Mesodermal cell (in vitro differentiated cells): ENCODE measurements at regions not wholly inside any gene's neighbourhood (a gene's known extent, or its start where the extent isn't known, plus 50 kb on each side); places are given as distances from the start of the nearest gene placed in this dataset.

Experiments used
- H3K27ac ChIP-seq: 2 replicates; pipeline ENCODE4 v1.7.0; 2013; ENCODE audit warnings: mild to moderate bottlenecking, low read depth, low read length, moderate library complexity; ENCODE audit not compliant: severe bottlenecking
- H3K36me3 ChIP-seq: 2 replicates; pipeline ENCODE4 v1.7.1; 2013; ENCODE audit warnings: mild to moderate bottlenecking, low read length, moderate library complexity; ENCODE audit not compliant: control insufficient read depth, insufficient read depth
- H3K4me1 ChIP-seq: one replicate; pipeline ENCODE4 v1.7.1; 2013; ENCODE audit warnings: mild to moderate bottlenecking, low read length; ENCODE audit not compliant: insufficient read depth, control insufficient read depth, poor library complexity, severe bottlenecking
- H3K4me3 ChIP-seq: 2 replicates; pipeline ENCODE4 v1.7.0; 2013; ENCODE audit warnings: low read length, control low read depth, mild to moderate bottlenecking; ENCODE audit not compliant: insufficient read depth, poor library complexity, severe bottlenecking; ENCODE audit errors: extremely low read depth
- H3K9me3 ChIP-seq: 2 replicates; pipeline ENCODE4 v1.7.1; 2013; ENCODE audit warnings: mild to moderate bottlenecking, low read length, moderate library complexity; ENCODE audit not compliant: control insufficient read depth
- WGBS, 2 experiments: methylation state at CpG; one replicate each; pipeline ENCODE4 v1.1.5; 2013; ENCODE audit warnings: missing lambda C conversion rate in 2 of 2; ENCODE audit not compliant: insufficient coverage in 2 of 2; 5-methylcytosine and 5-hydroxymethylcytosine counted together

DNA sequence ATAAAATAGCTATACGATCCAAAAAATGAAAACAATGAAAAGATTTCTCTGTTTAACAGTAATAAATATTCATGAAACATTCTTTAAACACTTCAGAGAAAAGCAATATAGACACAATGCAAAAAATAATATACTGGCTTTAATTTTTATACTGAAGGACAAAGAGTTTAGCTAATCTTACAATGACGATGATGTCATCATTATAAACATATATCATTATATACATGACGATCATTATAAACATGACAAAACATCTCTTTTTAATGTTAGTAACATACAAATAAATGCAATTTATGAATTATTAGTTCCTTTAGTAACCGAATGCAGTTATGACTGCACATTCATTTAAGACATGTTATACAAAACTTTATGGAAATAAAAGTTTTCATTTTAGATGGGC is 1434.6 kb downstream of the PCDH18 start:
- no peaks in the 10 kb centered on the region for H3K36me3 ChIP-seq
- H3K27ac ChIP-seq: no peak overlapping the region
- H3K9me3 ChIP-seq: no peaks in the 10 kb centered on the region
- no peak overlapping the region for H3K4me3 ChIP-seq
- WGBS, 2 experiments: no CpG with 5 or more reads among the region's 4 CpGs
- H3K4me1 ChIP-seq: no peaks in the 10 kb centered on the region

DNA sequence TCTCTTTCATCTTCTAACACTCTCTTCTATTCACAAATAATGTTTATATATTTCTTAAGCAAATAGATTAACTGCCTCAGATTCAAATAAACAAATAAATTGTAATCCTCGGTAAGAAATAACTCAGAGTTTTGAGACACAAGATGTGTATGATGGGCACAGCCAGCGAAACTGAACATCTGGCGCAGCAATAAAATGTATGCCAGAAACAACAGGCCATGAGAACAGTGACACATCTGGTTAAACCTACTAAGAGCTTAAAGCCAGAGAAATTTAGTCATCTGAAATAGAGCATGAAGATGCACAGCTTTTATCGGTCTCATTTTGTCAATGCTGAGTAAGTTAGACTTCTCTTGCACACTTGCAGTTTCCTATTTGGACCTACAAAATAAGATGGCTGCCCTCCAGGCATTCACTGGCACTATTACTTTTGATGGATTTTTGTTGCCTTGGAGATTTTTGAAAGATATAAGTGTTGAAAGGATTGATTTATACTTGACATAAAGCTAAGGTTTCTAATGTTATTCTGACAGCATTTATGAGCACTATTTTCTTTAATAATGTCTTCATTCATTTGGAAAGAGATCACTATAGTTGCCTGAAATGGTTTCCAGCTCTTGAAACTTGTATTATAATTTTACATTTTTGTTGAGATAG is 1444.0 kb downstream of the PCDH18 start:
- 78 to 83% methylated on average over 3 to 4 of the region's 4 CpGs for WGBS, 2 experiments
- Histone ChIP-seq H3K9me3 (no peaks in the 10 kb centered on the region), H3K36me3 (no peaks in the 10 kb centered on the region), H3K4me1 (no peaks in the 10 kb centered on the region), H3K4me3 (no peak overlapping the region), H3K27ac (no peak overlapping the region)

DNA sequence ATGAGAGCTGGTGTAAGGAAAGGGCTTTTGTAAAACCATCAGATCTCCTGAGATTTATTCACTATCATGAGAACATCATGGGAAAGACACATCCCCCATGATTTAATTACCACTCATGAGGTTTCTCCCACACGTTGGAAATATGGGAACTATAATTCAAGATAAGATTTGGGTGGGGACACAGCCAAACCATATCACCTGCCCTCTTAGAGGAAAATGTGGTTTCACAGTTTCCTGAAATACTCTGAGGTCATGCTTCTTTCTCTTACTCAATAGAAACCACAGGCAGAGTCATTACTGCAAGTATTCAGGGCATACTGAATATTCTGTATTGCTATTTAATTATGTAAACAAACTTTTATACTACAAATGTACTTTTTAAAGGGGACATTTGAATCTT is 1453.3 kb downstream of the PCDH18 start:
- Histone ChIP-seq H3K9me3 (no peaks in the 10 kb centered on the region), H3K4me1 (no peaks in the 10 kb centered on the region), H3K36me3 (no peaks in the 10 kb centered on the region), H3K27ac (no peak overlapping the region), H3K4me3 (no peak overlapping the region)
- WGBS, 2 experiments: no CpG with 5 or more reads among the region's 1 CpG

DNA sequence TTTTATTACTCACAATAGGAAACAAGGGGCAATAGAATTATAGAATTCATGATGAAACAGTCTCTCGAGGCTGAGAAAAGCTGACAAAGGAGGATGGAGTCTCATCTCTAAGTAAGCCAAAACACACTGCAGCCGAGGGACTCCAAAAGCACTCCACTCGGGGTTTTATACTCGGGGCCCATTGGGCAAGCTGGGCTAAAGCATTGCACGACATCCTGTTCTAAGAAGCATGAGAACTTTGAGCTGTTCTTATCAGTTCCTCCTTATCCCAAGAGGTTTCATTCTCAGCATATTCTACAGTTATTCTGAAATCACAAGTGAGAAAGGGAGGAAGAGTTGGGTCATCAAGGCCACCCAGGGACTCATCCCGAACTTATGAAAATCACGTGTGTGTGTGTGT is 1475.5 kb downstream of the PCDH18 start:
- no peak overlapping the region for H3K4me3 ChIP-seq
- H3K4me1 ChIP-seq: no peaks in the 10 kb centered on the region
- no peak overlapping the region for H3K27ac ChIP-seq
- no peaks in the 10 kb centered on the region for H3K9me3 ChIP-seq
- H3K36me3 ChIP-seq: no peaks in the 10 kb centered on the region
- 89 to 93% methylated on average over 3 to 4 of the region's 7 CpGs for WGBS, 2 experiments

DNA sequence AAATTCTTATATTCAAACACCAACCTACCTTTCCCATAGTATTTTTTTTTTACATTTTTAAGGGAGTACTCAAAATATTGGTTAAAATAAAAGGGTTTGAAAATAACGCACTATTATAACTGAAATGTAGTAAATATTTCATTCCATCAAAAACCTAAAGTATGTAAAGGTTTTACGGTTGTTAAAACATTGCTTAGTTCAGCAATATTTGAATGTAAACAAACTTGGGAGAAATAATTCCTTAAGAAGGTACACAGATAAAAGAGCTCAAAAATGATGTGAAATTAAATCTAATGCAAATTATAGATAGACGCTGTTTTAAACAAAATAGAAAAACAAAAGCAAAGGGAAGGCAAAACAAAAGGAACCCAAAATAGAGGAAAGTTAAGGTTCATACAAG is 1476.9 kb downstream of the PCDH18 start:
- Histone ChIP-seq H3K9me3 (no peaks in the 10 kb centered on the region), H3K27ac (no peak overlapping the region), H3K36me3 (no peaks in the 10 kb centered on the region), H3K4me1 (no peaks in the 10 kb centered on the region), H3K4me3 (no peak overlapping the region)
- no CpG with 5 or more reads among the region's 3 CpGs for WGBS, 2 experiments

DNA sequence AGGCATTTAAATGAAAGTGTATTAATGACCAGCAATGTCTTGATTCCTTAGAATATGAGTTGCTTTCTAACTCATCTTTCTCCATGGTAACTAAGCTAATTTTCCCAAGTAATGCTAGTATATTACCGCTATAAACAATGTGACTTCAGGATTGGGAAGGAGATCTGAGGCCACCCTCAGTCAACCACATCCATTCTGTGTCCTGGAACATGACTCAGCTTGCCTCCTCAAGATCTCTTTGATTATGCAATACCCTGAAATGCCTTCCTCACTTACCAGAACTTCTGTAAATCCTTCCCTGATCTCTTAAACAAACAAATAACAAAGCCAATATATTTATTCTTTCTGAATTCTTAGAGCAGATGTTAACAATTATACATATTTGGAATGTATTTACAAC is 1495.5 kb downstream of the PCDH18 start:
- WGBS, 2 experiments: 100% methylated on average over 1 of the region's 1 CpG; no CpG with 5 or more reads in 1 of the 2 experiments
- H3K9me3 ChIP-seq: no peaks in the 10 kb centered on the region
- no peak overlapping the region for H3K27ac ChIP-seq
- H3K36me3 ChIP-seq: no peaks in the 10 kb centered on the region
- H3K4me3 ChIP-seq: no peak overlapping the region
- H3K4me1 ChIP-seq: no peaks in the 10 kb centered on the region

DNA sequence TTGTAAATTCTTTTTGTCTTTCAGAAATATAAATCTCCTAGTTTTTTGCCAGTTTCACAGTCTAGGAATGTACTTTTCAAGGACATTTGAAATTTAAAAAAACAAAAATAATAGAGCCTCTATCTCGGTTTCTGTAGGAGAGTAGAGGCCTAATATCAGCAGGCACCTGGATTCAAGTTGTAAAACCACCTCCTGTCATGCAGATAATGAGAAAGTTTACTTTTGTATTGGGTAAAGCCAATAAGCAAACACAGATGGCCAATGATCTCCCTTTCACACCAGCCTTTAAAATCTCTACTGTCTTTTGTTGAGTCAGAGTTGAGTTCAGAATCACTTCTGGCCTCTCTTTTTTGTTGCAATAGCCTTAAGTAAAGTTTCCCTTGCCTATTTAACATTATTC is 1499.9 kb downstream of the PCDH18 start:
- Histone ChIP-seq H3K4me3 (no peak overlapping the region), H3K36me3 (no peaks in the 10 kb centered on the region), H3K9me3 (no peaks in the 10 kb centered on the region), H3K27ac (no peak overlapping the region), H3K4me1 (no peaks in the 10 kb centered on the region)
- WGBS, 2 experiments: no CpG with 5 or more reads among the region's 1 CpG

DNA sequence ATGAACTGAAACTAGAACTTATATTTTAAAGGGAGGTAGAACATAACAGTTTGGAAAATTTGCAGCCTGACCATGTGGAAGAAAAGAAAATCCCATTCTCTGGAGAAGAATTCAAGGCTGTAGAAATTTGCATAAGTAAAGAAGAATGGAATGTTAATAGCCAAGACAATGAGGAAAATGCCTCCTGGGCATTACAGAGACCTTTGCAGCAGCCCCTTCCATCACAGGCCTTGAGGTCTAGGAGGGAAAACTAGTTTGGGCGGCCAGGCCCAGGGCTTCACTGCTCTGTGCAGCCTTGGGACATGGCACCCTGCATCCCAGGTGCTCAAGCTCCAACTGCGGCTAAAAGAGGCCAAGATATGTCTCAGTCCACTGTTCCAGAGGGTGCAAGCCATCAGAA is 1506.8 kb downstream of the PCDH18 start:
- WGBS, 2 experiments: 33% methylated on average over 1 to 2 of the region's 2 CpGs
- no peak overlapping the region for H3K27ac ChIP-seq
- no peak overlapping the region for H3K4me3 ChIP-seq
- H3K9me3 ChIP-seq: no peaks in the 10 kb centered on the region
- H3K36me3 ChIP-seq: no peaks in the 10 kb centered on the region
- no peaks in the 10 kb centered on the region for H3K4me1 ChIP-seq

DNA sequence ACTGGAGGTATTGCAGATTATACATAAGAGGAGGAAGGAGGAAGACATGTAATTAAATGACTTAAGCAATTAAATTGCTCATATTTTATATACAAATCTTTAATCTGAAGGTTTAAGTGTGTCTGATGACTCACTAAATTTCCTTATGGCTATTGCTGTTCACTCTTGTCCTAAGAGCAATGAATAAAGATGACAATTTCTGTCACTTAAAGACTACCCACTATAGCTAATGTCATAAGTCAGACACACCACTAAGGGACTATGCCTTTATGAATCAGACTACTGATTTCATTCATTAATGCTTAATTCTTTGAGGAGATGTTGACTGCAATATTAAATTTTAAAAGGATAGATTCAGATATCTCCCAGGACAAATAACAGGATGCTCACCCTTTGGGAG is 1514.7 kb downstream of the PCDH18 start:
- H3K4me1 ChIP-seq: no peaks in the 10 kb centered on the region

DNA sequence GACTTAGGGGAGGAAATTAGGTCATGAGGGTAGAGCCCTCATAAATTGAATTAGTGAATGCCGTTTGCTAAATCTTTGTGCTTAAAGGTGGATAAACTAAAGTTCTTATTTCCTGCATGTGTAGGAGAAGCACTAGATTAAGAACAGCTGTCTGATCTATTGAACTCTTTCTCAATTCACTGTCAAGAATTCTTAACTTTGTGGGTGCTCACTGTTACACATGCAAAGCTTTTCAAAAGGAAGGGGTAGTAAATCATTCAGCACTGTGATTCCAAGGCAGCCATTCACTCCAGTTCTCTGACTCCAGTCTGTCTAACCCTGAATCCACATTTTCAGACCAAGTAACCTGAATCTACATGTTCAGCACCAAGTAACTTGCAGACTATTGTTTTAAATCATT is 1520.1 kb downstream of the PCDH18 start:
- 83 to 100% methylated on average over 1 of the region's 1 CpG for WGBS, 2 experiments
- H3K9me3 ChIP-seq: peaks cover 4% of the 10 kb centered on the region
- no peaks in the 10 kb centered on the region for H3K36me3 ChIP-seq
- no peaks in the 10 kb centered on the region for H3K4me1 ChIP-seq
- H3K4me3 ChIP-seq: no peak overlapping the region
- H3K27ac ChIP-seq: no peak overlapping the region

More for the DNA sequence above, 1514.7 kb downstream of the PCDH18 start:
- no peaks in the 10 kb centered on the region for H3K9me3 ChIP-seq
- no peak overlapping the region for H3K4me3 ChIP-seq
- no peaks in the 10 kb centered on the region for H3K36me3 ChIP-seq
- no peak overlapping the region for H3K27ac ChIP-seq

DNA sequence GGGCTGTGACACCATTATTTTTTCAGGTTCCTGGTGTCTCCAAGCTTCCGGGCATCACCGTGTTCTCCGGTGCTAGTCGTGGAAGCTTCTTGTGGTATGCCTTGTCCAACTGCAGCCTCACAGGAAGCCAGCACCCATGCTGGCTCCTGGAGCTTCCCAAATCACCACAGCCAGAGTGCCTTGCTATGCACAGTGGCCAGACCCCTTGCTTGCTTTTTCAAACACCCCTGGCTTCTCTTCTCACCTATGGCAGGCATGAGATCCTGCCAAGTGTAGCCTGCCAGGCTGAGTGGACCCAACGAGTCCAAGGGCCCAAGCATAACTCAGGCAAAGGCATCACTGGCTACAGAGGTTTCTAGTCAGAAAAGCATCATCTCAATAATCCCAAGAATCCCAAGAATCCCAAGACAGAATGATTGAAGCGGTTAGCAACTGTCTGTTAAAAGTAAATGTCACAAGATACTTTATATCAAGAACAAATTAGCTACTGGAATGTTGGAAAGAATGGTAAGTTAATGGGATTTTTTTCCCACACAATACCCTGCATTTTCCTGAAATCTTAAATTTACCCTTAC is 1522.9 kb downstream of the PCDH18 start:
- no peaks in the 10 kb centered on the region for H3K36me3 ChIP-seq
- WGBS, 2 experiments: 92 to 96% methylated on average over 5 of the region's 6 CpGs
- peaks cover 4% of the 10 kb centered on the region for H3K9me3 ChIP-seq
- H3K4me1 ChIP-seq: no peaks in the 10 kb centered on the region
- H3K27ac ChIP-seq: no peak overlapping the region
- no peak overlapping the region for H3K4me3 ChIP-seq
